Esophagus muscularis mucosa (tissue), 3 donors: ENCODE measurements at regions not wholly inside any gene's neighbourhood (a gene's known extent, or its start where the extent isn't known, plus 50 kb on each side); places are given as distances from the start of the nearest gene placed in this dataset.

Experiments
- CTCF ChIP-seq, 3 experiments: fragments of 200-600 bp in 2 of 3; fragments of 450-650 bp in 1 of 3; sonication (generic) in 2 of 3; IDR thresholded peaks; one replicate each; pipeline ENCODE4 v1.5.1; 2017 to 2019; ENCODE audit warnings: antibody characterized with exemption in 3 of 3, mild to moderate bottlenecking in 2 of 3, moderate library complexity in 1 of 3
- POLR2A ChIP-seq: fragments of 450-650 bp; IDR thresholded peaks from one replicate; pipeline ENCODE4 v1.6.1; 2017; ENCODE audit warnings: antibody characterized with exemption, moderate library complexity, mild to moderate bottlenecking, low read depth
- POLR2AphosphoS5 ChIP-seq, 2 donors: sonication (generic); formaldehyde crosslinking; IDR thresholded peaks; one replicate each; pipeline ENCODE4 v1.6.1; 2017; ENCODE audit warnings: antibody characterized with exemption in 2 of 2

GRCh38 chr6:147949981-147950622 lies 392.5 kb upstream of the SASH1 start:
- TF ChIP-seq POLR2AphosphoS5 (IDR thresholded peaks at IDR 0.05) (no peak), POLR2A (no peak), CTCF (IDR thresholded peaks at IDR 0.05) (no peak)
